BLaER1 treated with 17β-estradiol and CSF1 and Interleukin-3, amounts not matched to agents 10 nM and 100 nM (cell line): ENCODE measurements at regions not wholly inside any gene's neighbourhood (a gene's known extent, or its start where the extent isn't known, plus 50 kb on each side); places are given as distances from the start of the nearest gene placed in this dataset.

Experiments
- H3K27ac ChIP-seq, 11 experiments: shearing (Covaris generic); formaldehyde crosslinking; 2 replicates each; pipeline ENCODE4 v1.8.1; 2022
- H3K27me3 ChIP-seq, 11 experiments: shearing (Covaris generic); formaldehyde crosslinking; 2 replicates each; pipeline ENCODE4 v1.8.1; 2022
- H3K36me3 ChIP-seq, 11 experiments: shearing (Covaris generic); formaldehyde crosslinking; 2 replicates each; pipeline ENCODE4 v1.8.1; 2022
- H3K4me1 ChIP-seq, 10 experiments: shearing (Covaris generic); formaldehyde crosslinking; 2 replicates each; pipeline ENCODE4 v1.8.1; 2022
- H3K4me2 ChIP-seq, 11 experiments: shearing (Covaris generic); formaldehyde crosslinking; 2 replicates each; pipeline ENCODE4 v1.8.1; 2022
- H3K4me3 ChIP-seq, 10 experiments: shearing (Covaris generic); formaldehyde crosslinking; 2 replicates each; pipeline ENCODE4 v1.8.1; 2022
- H3K9ac ChIP-seq, 11 experiments: shearing (Covaris generic); formaldehyde crosslinking; 2 replicates each; pipeline ENCODE4 v1.8.1; 2022
- H3K9me3 ChIP-seq, 11 experiments: shearing (Covaris generic); formaldehyde crosslinking; replicated peaks in 1 of 11; 2 replicates each; pipeline ENCODE4 v1.8.1; 2022
- H4K20me1 ChIP-seq, 11 experiments: shearing (Covaris generic); formaldehyde crosslinking; 2 replicates each; pipeline ENCODE4 v1.8.1; 2022
- Cebpa-rat ChIP-seq, 11 experiments: shearing (Covaris generic); IDR thresholded peaks; 2 replicates each; pipeline ENCODE4 v1.8.1; 2022

DNA sequence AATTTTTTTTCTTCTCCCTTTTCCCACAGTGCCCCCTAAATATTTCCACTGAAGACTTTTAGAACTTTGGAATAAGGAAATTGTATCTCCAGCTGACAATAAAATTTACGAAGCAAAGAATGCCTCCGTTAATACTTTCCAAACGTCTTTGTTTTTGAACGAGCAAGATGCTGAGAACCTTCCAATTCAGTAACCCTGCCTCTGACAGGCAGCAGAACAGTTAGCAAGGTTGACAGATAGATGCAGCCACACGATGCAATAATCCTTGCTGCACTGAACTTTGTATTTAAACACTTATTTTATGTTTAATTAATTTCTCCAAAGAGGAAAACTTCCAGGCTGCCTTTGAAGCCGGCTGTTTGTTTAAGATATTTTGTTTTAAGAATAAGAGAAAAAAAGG, 71.8 kb upstream of the TSHZ3 start:
- Histone ChIP-seq H3K27ac (no peak overlapping the region), H4K20me1 (no peaks in the 10 kb centered on the region), H3K9ac (no peak overlapping the region), H3K4me3 (no peak overlapping the region), H3K4me2 (no peak overlapping the region), H3K9me3 (no peaks in the 10 kb centered on the region), H3K27me3 (no peaks in the 10 kb centered on the region), H3K4me1 (no peaks in the 10 kb centered on the region), H3K36me3 (no peaks in the 10 kb centered on the region)
- TF ChIP-seq Cebpa-rat (IDR thresholded peaks at IDR 0.05) = no peak

DNA sequence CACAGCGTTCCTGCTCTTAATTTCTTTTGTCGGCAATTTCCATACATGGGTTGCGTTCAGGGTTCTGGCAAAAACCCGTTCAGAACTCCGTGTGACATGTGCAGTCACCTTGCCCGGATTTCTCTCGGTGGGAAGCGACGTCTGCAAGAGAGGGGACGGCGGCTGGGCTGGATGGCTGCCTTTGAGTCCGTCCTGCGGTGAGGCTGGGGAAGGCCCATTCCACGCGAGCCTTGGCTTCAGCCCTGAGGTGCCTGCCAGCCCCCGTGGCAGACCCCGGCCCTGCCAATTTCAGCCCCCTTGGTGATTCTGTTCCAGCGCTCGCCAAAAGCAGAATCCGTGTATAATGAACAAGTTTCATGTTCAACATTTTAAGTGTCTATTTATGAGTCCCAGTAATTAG, 72.6 kb upstream of the TSHZ3 start:
- H3K36me3 ChIP-seq = no peaks in the 10 kb centered on the region
- no peaks in the 10 kb centered on the region for H3K9me3 ChIP-seq
- no peaks in the 10 kb centered on the region for H3K27me3 ChIP-seq
- H3K4me1 ChIP-seq = no peaks in the 10 kb centered on the region
- no peak overlapping the region for H3K4me2 ChIP-seq
- H3K4me3 ChIP-seq = no peak overlapping the region
- H4K20me1 ChIP-seq = no peaks in the 10 kb centered on the region
- no peak overlapping the region for H3K9ac ChIP-seq
- H3K27ac ChIP-seq = no peak overlapping the region
- TF ChIP-seq Cebpa-rat (IDR thresholded peaks at IDR 0.05) = no peak

DNA sequence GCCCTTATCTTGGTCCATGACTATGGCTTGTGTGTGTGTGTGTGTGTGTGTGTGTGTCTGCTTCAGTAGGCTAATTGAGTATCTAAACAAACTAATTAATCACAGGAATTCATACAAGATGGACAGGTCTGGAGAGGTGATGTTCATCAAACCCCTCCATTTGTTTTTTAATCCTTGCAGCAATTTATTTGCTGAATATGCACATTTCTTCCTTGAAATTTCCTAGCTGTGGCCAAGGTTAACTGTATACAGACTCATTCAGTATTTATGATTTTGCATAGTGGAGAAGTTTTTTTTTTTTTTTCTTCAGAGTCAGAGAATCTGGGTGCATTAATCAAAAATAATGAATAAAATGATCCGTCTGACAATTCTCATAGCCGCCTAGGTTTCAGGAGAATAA, 74.7 kb upstream of the TSHZ3 start:
- Histone ChIP-seq H3K9me3 (no peaks in the 10 kb centered on the region), H3K36me3 (no peaks in the 10 kb centered on the region), H3K9ac (no peak overlapping the region), H3K4me2 (no peak overlapping the region), H3K27ac (no peak overlapping the region), H3K4me1 (no peaks in the 10 kb centered on the region), H3K4me3 (no peak overlapping the region), H4K20me1 (no peaks in the 10 kb centered on the region), H3K27me3 (no peaks in the 10 kb centered on the region)
- no peak for TF ChIP-seq Cebpa-rat (IDR thresholded peaks at IDR 0.05)

DNA sequence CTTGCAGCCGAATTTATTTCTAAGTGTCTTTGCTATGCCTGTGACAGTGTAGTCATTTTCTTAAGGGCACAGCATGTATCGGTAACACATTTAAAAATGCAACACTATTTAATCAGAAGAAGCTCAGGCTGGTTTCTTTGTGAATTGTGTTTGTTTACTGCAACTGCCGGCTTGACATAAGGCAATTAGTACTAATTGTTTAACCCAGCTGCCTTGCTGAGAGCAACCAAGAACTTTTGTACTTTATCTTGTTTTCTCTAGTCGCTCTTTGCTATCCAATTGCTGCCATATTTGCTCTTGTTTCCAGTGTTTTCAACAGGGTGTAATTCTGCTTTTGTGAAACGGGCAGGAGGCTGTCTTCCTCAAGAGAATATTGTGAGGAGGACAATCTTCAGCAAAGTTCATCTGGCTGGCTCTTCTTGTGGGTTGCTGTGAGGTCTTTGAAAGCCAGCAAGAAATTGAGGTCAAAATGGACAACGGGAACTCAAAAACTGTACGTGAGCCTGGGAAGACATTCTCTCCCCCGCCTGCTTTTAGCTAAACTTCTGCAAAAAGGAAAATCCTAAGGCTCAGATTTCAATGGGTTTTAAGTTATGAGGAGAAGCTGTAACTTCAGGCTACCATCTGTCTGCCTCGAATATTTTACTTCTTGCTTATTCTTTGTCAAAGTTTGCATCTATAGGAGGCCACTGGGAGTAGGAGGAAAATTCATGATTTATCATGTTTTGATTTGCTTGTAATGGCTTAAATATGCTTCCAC, 75.8 kb upstream of the TSHZ3 start:
- Histone ChIP-seq H3K27me3 (no peaks in the 10 kb centered on the region), H4K20me1 (no peaks in the 10 kb centered on the region), H3K36me3 (no peaks in the 10 kb centered on the region), H3K9ac (no peak overlapping the region), H3K4me2 (no peak overlapping the region), H3K4me1 (no peaks in the 10 kb centered on the region), H3K9me3 (no peaks in the 10 kb centered on the region), H3K4me3 (no peak overlapping the region), H3K27ac (no peak overlapping the region)
- no peak for TF ChIP-seq Cebpa-rat (IDR thresholded peaks at IDR 0.05)

DNA sequence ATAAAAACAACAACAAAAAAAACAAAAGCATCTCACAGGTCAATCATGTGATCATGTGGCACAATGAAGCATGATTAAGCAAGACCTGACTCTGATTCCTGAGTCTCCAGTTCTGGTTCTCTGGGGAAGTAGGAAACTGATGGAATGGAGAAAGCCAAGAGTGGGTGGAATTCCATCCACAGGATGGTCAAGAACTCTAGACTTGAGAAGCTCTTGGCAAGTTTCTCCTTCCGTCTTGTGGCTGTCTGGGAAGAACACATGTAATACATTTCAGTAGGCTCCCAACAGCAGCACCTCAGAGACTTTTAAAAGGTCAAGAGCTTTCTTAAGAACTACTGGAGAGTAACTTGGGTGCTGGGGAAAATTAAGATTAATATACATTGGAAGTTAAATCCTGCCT, 78.6 kb upstream of the TSHZ3 start:
- Histone ChIP-seq H3K4me2 (no peak overlapping the region), H3K4me1 (no peaks in the 10 kb centered on the region)

DNA sequence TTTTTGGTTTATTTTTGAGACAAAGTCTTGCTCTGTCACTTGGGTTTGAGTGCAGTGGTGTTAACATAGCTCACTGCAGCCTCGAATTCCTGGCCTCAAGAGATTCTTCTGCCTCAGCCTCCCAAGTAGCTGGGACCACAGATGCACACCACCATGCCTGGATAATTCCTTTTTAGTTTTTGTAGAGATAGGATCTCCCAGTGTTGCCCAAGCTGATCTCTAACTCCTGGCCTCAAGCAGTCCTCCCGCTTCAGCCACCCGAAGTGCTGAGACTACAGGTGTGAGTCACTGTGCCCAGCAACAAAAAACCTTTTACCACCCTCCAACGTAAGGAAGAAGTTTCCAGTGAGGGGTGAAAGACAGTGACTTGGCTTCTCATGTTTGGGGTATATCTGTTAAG, 81.1 kb upstream of the TSHZ3 start:
- TF ChIP-seq Cebpa-rat (IDR thresholded peaks at IDR 0.05) = no peak

More for the DNA sequence above, 78.6 kb upstream of the TSHZ3 start:
- H3K27me3 ChIP-seq = no peaks in the 10 kb centered on the region
- no peak for TF ChIP-seq Cebpa-rat (IDR thresholded peaks at IDR 0.05)
- H3K27ac ChIP-seq = no peak overlapping the region
- H3K9ac ChIP-seq = no peak overlapping the region
- no peaks in the 10 kb centered on the region for H3K9me3 ChIP-seq
- no peak overlapping the region for H3K4me3 ChIP-seq
- no peaks in the 10 kb centered on the region for H3K36me3 ChIP-seq
- H4K20me1 ChIP-seq = no peaks in the 10 kb centered on the region

DNA sequence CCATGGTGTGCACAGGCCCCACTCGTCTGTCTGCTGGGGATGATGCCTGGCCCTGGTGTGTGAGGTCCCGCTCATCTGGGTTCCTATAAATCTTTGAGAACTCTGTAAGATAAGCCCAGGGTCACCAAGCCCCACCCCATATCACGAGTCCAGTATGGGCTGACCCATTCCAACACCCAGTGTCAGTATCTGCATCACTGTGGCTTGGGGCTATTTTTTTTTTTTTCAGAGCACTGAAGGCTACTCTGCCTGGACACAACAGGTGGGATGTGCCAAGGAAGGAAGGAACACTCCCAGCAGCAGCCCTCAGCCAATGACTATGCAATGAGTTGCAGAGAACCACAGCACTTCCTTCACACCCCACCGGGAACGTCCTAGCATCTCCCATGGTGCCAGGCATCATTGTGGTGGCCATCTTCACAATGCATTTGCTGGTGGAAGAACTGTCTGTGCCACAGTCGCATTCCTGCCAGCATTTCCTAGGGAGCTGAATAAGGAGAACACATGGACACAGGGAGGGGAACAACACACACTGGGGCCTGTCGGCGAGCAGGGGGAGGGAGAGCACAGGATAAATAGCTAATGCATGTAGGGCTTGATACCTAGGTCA, 83.1 kb upstream of the TSHZ3 start:
- no peaks in the 10 kb centered on the region for H3K27me3 ChIP-seq
- TF ChIP-seq Cebpa-rat (IDR thresholded peaks at IDR 0.05) = no peak

More for the DNA sequence above, 81.1 kb upstream of the TSHZ3 start:
- no peaks in the 10 kb centered on the region for H3K36me3 ChIP-seq
- H4K20me1 ChIP-seq = no peaks in the 10 kb centered on the region
- H3K27ac ChIP-seq = no peak overlapping the region
- peaks cover 0 to 7% (median 5%) of the 10 kb centered on the region in 11 experiments; a peak in 8 of 22 replicates for H3K9me3 ChIP-seq
- H3K4me3 ChIP-seq = no peak overlapping the region
- no peaks in the 10 kb centered on the region for H3K27me3 ChIP-seq
- no peaks in the 10 kb centered on the region for H3K4me1 ChIP-seq
- H3K9ac ChIP-seq = no peak overlapping the region
- no peak overlapping the region for H3K4me2 ChIP-seq

DNA sequence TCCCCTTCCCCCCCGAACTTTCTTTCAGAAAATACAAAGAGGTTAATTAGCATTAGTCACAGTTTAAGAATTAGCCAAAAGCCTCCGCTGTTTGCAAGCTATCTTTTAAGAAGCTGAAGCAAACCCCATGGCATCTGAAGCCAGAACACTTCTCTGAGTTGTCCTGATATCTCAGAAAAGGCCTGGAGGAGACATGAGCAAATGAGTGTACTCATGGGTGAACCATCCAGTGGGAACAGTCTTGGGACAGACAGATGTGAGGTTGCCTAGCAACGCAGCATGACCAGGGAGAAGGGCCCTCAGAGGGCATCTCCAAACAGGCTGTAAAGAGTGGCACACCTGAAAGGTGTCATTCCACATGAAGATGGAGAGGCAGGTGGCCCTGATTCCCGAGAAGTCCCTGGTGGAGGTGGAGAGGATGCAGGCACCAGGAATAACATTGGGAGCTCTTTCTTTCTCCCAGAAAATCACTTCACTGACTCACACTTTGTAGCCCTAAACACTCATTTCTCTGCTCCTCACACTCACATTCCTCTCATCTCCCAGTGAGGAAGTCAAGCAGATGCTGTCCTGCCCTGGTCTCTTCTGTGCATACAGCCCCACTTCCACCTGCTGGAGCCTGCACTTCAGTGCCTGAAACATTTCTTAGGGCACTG, 87.0 kb upstream of the TSHZ3 start:
- Histone ChIP-seq H3K36me3 (no peaks in the 10 kb centered on the region), H3K9me3 (peaks cover 0 to 21% (median 5%) of the 10 kb centered on the region in 11 experiments; a peak in 9 of 22 replicates), H3K27ac (no peak overlapping the region), H3K27me3 (no peaks in the 10 kb centered on the region), H3K4me2 (no peak overlapping the region), H3K4me3 (no peak overlapping the region), H3K9ac (no peak overlapping the region), H3K4me1 (no peaks in the 10 kb centered on the region), H4K20me1 (no peaks in the 10 kb centered on the region)
- TF ChIP-seq Cebpa-rat (IDR thresholded peaks at IDR 0.05) = no peak

More for the DNA sequence above, 83.1 kb upstream of the TSHZ3 start:
- Histone ChIP-seq H3K9ac (no peak overlapping the region), H3K27ac (no peak overlapping the region), H3K4me1 (no peaks in the 10 kb centered on the region), H3K4me3 (no peak overlapping the region), H3K36me3 (no peaks in the 10 kb centered on the region), H3K4me2 (no peak overlapping the region), H3K9me3 (peaks cover 0 to 20% (median 5%) of the 10 kb centered on the region in 11 experiments; a peak in 9 of 22 replicates), H4K20me1 (no peaks in the 10 kb centered on the region)

DNA sequence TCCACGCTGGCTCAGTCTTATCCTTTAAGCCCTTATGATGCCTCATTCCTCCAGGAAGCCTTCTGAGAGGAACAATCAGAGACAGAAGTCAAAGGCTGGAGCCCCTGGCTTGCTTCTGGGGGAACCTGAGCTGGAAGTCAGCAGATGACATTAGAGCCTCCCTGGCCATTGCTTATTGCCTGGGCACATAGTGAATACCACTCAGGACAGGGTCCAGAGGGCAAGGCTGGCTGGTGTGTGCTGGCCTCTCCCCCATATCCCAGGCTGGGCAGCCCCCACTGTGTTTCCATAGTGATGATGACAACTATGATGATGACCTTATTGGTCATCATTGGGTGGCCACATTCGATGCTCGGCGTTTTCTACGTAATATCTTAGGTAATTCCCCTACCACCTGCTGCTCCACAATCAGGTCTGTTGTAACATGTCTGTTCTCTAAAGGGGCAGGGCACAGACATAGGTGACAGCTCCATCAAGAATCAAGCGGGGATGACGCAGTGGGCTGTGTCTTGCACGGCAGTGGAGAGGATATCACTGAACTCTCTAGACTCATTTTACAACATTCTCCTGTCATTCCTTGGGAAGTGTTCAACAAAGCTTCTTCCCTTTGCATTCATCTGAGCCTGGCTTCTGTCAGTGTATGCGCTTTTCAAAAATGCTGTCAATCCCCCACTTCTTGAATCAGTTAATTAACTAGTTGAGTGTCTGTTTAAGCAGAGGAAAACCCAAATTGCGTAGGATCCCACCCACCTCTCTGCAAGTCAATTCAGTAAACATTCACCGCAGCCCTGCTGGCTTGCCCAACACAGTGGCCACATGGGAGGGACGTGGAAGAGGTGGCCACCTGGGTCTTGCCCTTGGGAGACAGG, 89.4 kb upstream of the TSHZ3 start:
- Histone ChIP-seq H3K36me3 (no peaks in the 10 kb centered on the region), H3K9ac (no peak overlapping the region), H3K4me1 (no peaks in the 10 kb centered on the region), H3K27ac (no peak overlapping the region), H3K27me3 (no peaks in the 10 kb centered on the region), H4K20me1 (no peaks in the 10 kb centered on the region), H3K4me2 (no peak overlapping the region), H3K9me3 (peaks cover 0 to 21% (median 5%) of the 10 kb centered on the region in 11 experiments; a peak in 9 of 22 replicates), H3K4me3 (no peak overlapping the region)
- TF ChIP-seq Cebpa-rat (IDR thresholded peaks at IDR 0.05) = no peak
